HG02970 (cell line): ENCODE measurements at regions not wholly inside any gene's neighbourhood (a gene's known extent, or its start where the extent isn't known, plus 50 kb on each side); places are given as distances from the start of the nearest gene placed in this dataset.

Source experiments
- ATAC-seq: cut with Tn5 transposase; IDR thresholded peaks from one replicate; pipeline ENCODE4 v1.9.1; 2021; ENCODE audit warnings: mild to moderate bottlenecking, moderate library complexity, moderate number of reproducible peaks; ENCODE audit not compliant: unreplicated experiment, low FRiP score

DNA sequence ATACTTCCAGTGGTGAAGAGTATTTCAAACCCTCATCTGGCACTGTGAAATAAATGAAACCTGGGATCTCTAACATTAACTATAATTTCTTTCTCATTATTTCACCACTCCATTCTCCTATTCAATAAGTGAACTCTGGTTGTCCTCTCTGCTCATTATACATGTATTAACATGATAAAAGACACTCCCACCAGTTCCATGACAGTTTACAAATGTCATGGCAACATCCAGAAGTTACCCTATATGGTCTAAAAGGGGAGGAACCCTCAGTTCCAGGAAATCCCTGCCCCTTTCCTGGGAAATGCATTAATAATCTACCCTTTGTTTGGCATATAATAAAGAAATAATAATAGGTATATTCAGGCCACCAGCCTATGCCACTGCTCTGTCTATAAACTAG lies 62.7 kb upstream of the BRINP3 start:
- ATAC-seq: no peak

- ATAC-seq: no peak
These were observed 74.0 kb upstream of the BRINP3 start for GRCh38 chr1:190551638-190552037.

DNA sequence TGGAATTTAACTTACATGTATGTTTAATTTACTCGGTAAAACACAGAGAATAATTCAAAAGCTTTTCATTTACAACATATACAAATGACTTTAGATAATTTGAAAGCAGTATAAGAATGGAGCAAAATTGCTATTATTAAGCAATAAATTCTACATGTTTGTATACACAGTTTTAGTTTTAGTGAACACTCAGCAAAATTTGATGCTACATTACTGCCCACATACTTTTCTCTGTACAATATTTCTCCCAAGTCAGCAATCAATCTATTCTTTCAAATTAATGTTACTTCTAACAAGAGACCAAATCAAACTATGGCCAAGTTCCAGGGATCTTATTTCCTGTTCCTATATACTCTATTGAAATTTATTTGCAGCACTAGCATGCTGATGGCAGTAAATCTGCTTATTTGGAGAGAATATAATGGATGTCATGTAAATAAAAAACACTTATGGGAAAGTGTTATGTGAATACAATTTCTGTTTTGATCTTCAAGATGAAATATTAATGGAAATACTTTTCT lies 82.6 kb upstream of the BRINP3 start:
- ATAC-seq: no peak

- ATAC-seq: no peak
These were observed 85.6 kb upstream of the BRINP3 start for GRCh38 chr1:190563230-190563629.

DNA sequence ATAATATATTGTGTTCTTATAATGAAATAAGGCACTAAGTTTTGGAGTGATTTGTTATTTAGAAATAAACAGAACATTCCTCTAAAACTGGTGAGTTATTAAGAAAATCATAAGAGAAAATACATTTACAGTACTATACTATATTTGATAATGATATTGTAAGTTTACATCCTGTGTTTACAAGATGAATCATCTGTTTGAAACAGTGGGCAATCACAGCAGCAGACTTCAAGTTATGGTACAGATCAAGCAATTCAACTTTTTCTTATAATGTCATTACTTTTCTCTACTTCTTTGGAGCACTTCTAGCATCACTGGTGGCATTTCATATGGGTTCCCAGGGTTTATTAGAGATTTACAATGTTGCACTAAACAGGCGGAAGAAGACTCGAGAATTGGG lies 86.5 kb upstream of the BRINP3 start:
- ATAC-seq: no peak

GRCh38 chr1:190578017-190578416 lies 100.4 kb upstream of the BRINP3 start:
- ATAC-seq: no peak

GRCh38 chr1:190578526-190578925 lies 100.9 kb upstream of the BRINP3 start:
- no peak for ATAC-seq

DNA sequence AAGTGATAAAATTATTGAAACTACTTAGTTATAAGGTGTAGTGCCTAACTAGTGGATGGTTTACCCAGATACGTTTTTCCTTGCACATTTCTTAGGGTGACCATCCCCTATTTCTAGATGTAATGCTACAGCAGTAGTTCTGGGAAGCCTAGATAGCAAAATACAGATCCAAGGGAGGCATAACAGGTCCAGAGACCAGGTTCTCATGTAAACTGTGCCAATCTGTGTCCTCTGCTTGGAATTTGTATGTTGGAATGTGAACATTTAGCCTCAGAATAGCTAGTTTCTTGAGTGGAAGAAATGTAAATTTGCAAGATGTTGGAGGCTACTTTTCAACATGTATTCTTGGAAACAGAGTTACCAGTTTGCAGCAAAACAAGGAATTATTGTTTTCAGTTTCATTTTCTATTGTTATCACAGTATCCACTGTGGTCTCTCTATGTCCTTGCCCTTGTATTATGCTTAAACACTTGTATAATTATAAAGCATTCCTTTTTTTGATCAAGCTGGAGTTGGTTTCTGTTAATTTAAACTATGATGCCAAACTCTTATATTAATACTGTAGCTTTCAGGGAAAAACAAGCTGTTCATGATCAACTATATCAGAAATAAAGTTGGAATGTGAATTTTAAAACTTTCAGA lies 102.0 kb upstream of the BRINP3 start:
- ATAC-seq: no peak

GRCh38 chr1:190583862-190584261 lies 106.2 kb upstream of the BRINP3 start:
- ATAC-seq: no peak

GRCh38 chr1:190588424-190588823 lies 110.8 kb upstream of the BRINP3 start:
- no peak for ATAC-seq

GRCh38 chr1:190595438-190595837 lies 117.8 kb upstream of the BRINP3 start:
- ATAC-seq: no peak

GRCh38 chr1:190597294-190597693 lies 119.6 kb upstream of the BRINP3 start:
- ATAC-seq: no peak

GRCh38 chr1:190599670-190600069 lies 122.0 kb upstream of the BRINP3 start:
- no peak for ATAC-seq

GRCh38 chr1:190602325-190602724 lies 124.7 kb upstream of the BRINP3 start:
- ATAC-seq: no peak

DNA sequence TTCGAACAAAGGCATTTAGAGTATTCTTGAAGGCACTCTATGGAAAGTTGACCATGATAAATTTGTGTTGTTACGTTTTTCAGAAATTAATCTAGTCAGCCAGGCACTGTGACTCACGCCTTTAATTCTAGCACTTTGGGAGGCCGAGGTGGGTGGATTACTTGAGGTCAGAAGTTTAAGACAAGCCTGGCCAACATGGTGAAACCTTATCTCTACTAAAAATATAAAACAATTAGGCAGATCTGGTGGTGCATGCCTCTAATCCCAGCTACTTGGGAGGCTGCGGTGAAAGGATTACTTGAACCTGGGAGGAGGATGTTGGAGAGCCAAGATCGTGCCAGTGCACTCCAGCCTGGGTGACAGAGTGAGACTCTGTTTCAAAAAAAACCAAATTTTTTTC lies 130.6 kb upstream of the BRINP3 start:
- no peak for ATAC-seq

DNA sequence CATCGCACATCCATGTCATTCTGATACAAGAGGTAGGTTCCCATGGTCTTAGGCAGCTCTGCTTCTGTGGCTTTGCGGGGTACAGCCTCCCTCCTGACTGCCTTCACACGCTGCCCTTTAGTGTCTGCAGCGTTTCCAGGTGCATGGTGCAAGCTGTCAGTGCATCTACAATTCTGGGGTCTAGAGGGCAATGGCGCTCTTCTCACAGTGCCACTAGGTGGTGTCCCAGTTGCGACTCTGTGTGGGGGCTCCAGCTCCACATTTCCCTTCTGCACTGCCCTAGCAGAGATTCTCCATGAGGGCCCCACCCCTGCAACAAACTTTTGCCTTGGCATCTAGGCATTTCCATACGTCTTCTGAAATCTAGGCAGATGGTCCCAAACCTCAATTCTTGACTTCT lies 138.2 kb upstream of the BRINP3 start:
- ATAC-seq: no peak

DNA sequence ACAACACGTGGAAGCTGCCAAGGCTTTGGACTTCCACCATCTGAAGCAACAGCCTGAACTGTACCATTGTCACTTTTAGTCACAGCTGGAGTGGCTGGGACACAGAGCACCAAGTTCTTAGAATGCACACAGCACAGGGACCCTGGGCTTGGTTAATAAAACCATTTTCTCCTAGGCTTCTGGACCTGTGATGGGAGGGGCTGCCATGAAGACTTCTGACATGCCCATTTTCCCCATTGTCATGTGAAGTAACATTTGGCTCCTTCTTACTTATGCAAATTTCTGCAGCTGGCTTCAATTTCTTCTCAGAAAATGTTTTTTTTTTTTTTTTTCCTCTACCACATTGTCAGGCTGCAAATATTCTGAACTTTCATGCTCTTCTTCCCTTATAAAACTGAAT lies 138.6 kb upstream of the BRINP3 start:
- ATAC-seq: no peak

DNA sequence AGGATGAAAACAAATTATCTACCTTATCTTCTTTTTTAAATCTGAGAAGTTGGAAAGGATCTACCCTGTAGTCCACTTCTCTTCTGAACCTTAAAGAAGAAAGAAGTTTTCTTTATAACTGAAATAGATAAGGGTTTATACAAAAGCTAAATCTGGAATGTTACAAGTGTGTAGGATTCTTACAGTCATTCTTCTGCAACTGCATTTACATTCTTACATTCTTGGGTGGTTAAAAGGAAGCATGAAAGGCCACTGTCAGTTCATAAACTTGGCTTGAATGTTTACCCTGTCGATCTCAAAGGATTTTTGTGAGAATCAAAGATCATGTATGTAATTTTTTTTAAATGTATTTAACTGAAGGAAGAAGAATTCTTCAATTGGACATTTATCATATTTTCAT lies 142.1 kb upstream of the BRINP3 start:
- ATAC-seq: no peak

GRCh38 chr1:190633488-190633887 lies 155.8 kb upstream of the BRINP3 start:
- ATAC-seq: no peak

DNA sequence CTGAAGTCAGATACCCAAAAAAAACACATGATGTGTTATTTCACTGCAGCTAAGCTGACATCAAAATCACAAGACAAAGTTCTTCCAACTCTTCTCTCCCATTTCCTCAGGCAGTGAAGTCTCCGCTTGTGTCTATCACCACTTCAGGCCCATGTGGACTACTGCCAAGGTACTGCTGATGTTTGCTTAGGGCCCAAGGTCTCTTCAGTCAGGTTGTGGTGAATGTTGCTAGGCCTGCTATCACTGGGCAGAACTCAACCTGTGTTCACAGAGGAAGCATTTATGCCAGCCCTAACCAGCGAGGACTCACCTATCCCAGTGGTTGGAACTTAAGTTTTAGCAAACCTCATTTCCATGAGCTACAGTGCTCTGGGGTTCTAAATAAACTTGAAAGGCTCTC lies 156.5 kb upstream of the BRINP3 start:
- ATAC-seq: no peak

DNA sequence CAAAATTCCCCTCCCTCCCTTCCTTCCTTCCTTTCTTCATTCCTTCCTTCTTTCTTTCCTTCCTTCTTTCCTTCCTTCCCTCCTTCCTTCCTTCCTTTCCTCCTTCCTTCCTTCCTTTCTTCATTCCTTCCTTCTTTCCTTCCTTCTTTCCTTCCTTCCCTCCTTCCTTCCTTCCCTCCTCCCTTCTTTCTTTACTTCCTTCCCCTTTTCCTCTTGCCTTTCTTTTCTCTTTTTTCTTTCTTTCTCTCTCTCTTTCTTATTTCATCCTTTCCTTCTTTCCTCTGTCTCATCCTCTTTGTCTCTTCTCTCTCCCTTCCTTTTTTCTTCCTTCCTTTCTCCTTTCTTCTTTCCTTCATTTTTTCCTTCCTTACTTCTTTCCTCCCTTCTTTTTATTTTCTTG lies 171.9 kb upstream of the BRINP3 start:
- no peak for ATAC-seq

- no peak for ATAC-seq
These were observed 181.2 kb upstream of the BRINP3 start for GRCh38 chr1:190658907-190659306.

DNA sequence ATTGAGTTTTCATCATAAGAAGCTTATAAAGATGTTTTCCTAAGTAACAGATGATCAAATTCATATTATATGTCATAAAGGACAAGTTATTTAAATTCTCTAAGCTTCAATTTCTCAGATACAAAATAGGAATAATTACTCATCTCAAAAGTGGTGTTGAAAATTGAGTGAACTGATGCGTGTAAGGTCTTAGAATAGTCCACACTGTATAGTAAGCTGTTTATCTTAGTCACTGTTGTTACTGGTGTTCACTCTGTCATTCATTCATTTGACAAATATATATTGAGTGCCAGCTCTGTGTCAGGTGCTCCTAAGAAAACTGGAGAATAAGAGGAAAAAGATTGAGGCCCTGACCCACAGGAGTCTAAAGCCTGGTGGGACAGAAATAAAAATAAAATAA lies 186.3 kb upstream of the BRINP3 start:
- ATAC-seq: no peak
